ENCODE measurements at regions not wholly inside any gene's neighbourhood (a gene's known extent, or its start where the extent isn't known, plus 50 kb on each side); places are given as distances from the start of the nearest gene placed in this dataset.

GRCh38 chr6:48560408-48560807, 449.4 kb upstream of the PTCHD4 start:
- DNase-seq (ENCODE audit: low spot score) = peak; percentile 15
- ChIA-PET POLR2A (ENCODE audit: low non-redundant PET) (no interaction called here), CTCF (interaction anchor here (0.6 kb wide), 2 partner anchors 305 to 541 kb away, joined by 3 read pairs; no protein-coding TSS in a partner anchor)
- TF ChIP-seq, protein P1, sequence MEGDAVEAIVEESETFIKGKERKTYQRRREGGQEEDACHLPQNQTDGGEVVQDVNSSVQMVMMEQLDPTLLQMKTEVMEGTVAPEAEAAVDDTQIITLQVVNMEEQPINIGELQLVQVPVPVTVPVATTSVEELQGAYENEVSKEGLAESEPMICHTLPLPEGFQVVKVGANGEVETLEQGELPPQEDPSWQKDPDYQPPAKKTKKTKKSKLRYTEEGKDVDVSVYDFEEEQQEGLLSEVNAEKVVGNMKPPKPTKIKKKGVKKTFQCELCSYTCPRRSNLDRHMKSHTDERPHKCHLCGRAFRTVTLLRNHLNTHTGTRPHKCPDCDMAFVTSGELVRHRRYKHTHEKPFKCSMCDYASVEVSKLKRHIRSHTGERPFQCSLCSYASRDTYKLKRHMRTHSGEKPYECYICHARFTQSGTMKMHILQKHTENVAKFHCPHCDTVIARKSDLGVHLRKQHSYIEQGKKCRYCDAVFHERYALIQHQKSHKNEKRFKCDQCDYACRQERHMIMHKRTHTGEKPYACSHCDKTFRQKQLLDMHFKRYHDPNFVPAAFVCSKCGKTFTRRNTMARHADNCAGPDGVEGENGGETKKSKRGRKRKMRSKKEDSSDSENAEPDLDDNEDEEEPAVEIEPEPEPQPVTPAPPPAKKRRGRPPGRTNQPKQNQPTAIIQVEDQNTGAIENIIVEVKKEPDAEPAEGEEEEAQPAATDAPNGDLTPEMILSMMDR (conservative IDR thresholded peaks at IDR 0.05; ENCODE audit: low read depth) = no peak
- no peak overlapping the region for H3K27ac ChIP-seq

DNA sequence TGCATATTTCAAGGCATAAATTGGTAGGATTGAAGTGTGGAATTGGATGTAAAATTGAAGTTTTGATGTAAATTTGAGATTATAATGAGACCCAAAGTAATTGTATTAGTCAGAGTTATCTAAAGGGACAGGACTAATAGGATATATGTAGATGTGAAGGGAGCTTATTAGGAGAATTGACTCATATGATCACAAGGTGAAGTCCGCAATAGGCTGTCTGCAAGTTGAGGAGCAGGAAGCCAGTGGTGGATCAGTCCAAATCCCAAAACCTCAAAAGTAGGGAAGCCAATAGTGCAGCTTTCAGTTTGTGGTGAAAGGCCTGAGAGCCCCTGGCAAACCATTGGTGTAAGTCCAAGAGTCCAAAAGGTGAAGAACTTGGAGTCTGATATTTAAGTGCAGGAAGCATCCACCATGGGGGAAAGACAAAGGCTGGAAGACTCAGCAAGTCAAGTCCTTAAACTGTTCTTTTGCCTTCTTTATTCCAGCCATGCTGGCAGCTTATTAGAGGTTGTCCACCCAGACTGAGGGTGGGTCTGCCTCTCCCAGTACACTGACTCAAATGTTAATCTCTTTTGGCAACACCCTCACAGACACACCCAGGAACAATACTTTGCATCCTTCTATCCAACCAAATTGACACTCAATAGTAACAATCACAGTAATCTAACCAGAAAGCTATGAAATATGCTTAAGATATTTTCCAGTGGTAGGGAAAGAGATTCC, 442.6 kb upstream of the PTCHD4 start:
- ChIA-PET CTCF (no interaction called here), POLR2A (ENCODE audit: low non-redundant PET) (no interaction called here)
- H3K27ac ChIP-seq = no peak overlapping the region
- TF ChIP-seq, protein P1 (conservative IDR thresholded peaks at IDR 0.05; ENCODE audit: low read depth) = no peak
- DNase-seq (ENCODE audit: low spot score) = no peak

- CTCF ChIA-PET = no interaction called here
- TF ChIP-seq, protein P1 (conservative IDR thresholded peaks at IDR 0.05; ENCODE audit: low read depth) = no peak
- DNase-seq (ENCODE audit: low spot score) = no peak
- no peak overlapping the region for H3K27ac ChIP-seq
- POLR2A ChIA-PET (ENCODE audit: low non-redundant PET) = no interaction called here
Measured at GRCh38 chr6:48552905-48553304, 441.9 kb upstream of the PTCHD4 start.

- H3K27ac ChIP-seq = no peak overlapping the region
- ChIA-PET CTCF (no interaction called here), POLR2A (ENCODE audit: low non-redundant PET) (no interaction called here)
- TF ChIP-seq, protein P1 (conservative IDR thresholded peaks at IDR 0.05; ENCODE audit: low read depth) = no peak
- no peak for DNase-seq (ENCODE audit: low spot score)
Measured at GRCh38 chr6:48550603-48551002, 439.6 kb upstream of the PTCHD4 start.

- no peak overlapping the region for H3K27ac ChIP-seq
- TF ChIP-seq, protein P1 (conservative IDR thresholded peaks at IDR 0.05; ENCODE audit: low read depth) = no peak
- ChIA-PET POLR2A (ENCODE audit: low non-redundant PET) (no interaction called here), CTCF (no interaction called here)
- DNase-seq (ENCODE audit: low spot score) = no peak
Measured at GRCh38 chr6:48542191-48542590, 431.2 kb upstream of the PTCHD4 start.

DNA sequence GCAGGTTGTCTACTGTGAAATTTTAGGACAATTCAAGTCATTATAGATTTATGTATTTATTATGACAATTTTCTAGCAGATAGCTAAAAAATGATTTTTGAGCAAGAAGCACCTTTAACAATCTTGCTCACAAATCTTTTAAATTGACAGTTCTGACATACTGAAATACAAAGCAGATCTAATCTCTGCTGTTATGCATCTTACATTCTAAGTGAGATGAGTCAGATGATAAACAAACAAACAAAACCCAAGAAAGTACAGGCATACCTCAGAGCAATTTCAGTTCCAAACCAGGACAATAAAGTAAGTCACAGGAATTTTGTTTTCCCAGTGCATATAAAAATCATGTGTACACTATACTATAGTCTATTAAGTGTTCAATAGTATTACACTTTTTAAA, 430.7 kb upstream of the PTCHD4 start:
- DNase-seq (ENCODE audit: low spot score) = peak; percentile 21
- CTCF ChIA-PET = no interaction called here
- POLR2A ChIA-PET (ENCODE audit: low non-redundant PET) = no interaction called here
- TF ChIP-seq, protein P1 (conservative IDR thresholded peaks at IDR 0.05; ENCODE audit: low read depth) = no peak
- no peak overlapping the region for H3K27ac ChIP-seq

Data from RWPE1 (cell line).